WTC11 (cell line): ENCODE measurements at regions not wholly inside any gene's neighbourhood (a gene's known extent, or its start where the extent isn't known, plus 50 kb on each side); places are given as distances from the start of the nearest gene placed in this dataset.

Source experiments
- ATAC-seq: fragments of 200-7000 bp; cut with Tn5 transposase; 2 replicates; pipeline ENCODE4 v1.10.0; 2021; ENCODE audit warnings: mild to moderate bottlenecking, moderate library complexity
- CTCF ChIA-PET: fragments of 300-600 bp; sonication (Branson Sonifier 250); formaldehyde crosslinking; loops from one replicate; lab custom pipeline; 2021; ENCODE audit warnings: antibody characterized with exemption; lab: Charles Lee
- POLR2A ChIA-PET: fragments of 350-600 bp; sonication (Branson Sonifier 250); formaldehyde crosslinking; loops from one replicate; lab custom pipeline; 2021; ENCODE audit warnings: antibody characterized with exemption; lab: Charles Lee
- DNase-seq: peaks from one replicate; pipeline ENCODE4 v3.0.0; 2021; ENCODE audit warnings: low spot score
- H3K27ac Mint-ChIP-seq: 2 replicates; pipeline ENCODE4 v1.8.0; 2021; ENCODE audit warnings: mixed read lengths
- H3K27me3 Mint-ChIP-seq: 2 replicates; pipeline ENCODE4 v1.8.0; 2021; ENCODE audit warnings: low read depth, mild to moderate bottlenecking, moderate library complexity, mixed read lengths
- H3K36me3 Mint-ChIP-seq: 2 replicates; pipeline ENCODE4 v1.8.0; 2021; ENCODE audit warnings: mixed read lengths
- H3K4me1 Mint-ChIP-seq: 2 replicates; pipeline ENCODE4 v1.8.0; 2022; ENCODE audit warnings: mixed read lengths
- H3K4me3 Mint-ChIP-seq: 2 replicates; pipeline ENCODE4 v1.8.0; 2021; ENCODE audit warnings: mild to moderate bottlenecking, moderate library complexity, mixed read lengths
- H3K9me3 Mint-ChIP-seq: 2 replicates; pipeline ENCODE4 v1.8.0; 2021; ENCODE audit warnings: mixed read lengths
- ARID4B ChIP-seq: sonication (generic); formaldehyde crosslinking; IDR thresholded peaks from 2 replicates; pipeline ENCODE4 v1.8.0; 2023; ENCODE audit warnings: missing genetic modification reagents, mild to moderate bottlenecking, borderline replicate concordance
- ATF2 ChIP-seq: sonication (generic); formaldehyde crosslinking; IDR thresholded peaks from 2 replicates; pipeline ENCODE4 v1.8.1; 2022; ENCODE audit warnings: low read depth, missing genetic modification reagents, borderline replicate concordance
- CBFB ChIP-seq: sonication (generic); formaldehyde crosslinking; IDR thresholded peaks from 2 replicates; pipeline ENCODE4 v1.8.1; 2022; ENCODE audit warnings: mild to moderate bottlenecking, low read depth, missing genetic modification reagents
- ELF4 ChIP-seq: sonication (generic); formaldehyde crosslinking; IDR thresholded peaks from 2 replicates; pipeline ENCODE4 v1.8.1; 2022; ENCODE audit warnings: low read depth, mild to moderate bottlenecking, moderate library complexity, missing genetic modification reagents
- ETV6 ChIP-seq: sonication (generic); formaldehyde crosslinking; IDR thresholded peaks from 2 replicates; pipeline ENCODE4 v1.8.1; 2022; ENCODE audit warnings: mild to moderate bottlenecking, missing genetic modification reagents
- FOXJ3 ChIP-seq: sonication (generic); formaldehyde crosslinking; IDR thresholded peaks from 2 replicates; pipeline ENCODE4 v1.9.0; 2021; ENCODE audit warnings: missing genetic modification reagents, mild to moderate bottlenecking, borderline replicate concordance
- JAZF1 ChIP-seq: fragments of 250-450 bp; sonication (Bioruptor Pico); IDR thresholded peaks from 2 replicates; pipeline ENCODE4 v1.9.0; 2021; ENCODE audit warnings: moderate library complexity, mild to moderate bottlenecking, inconsistent platforms
- NFYB ChIP-seq: sonication (generic); formaldehyde crosslinking; conservative IDR thresholded peaks from 2 replicates; pipeline ENCODE4 v1.8.0; 2022; ENCODE audit warnings: low read depth, missing genetic modification reagents
- PRDM15 ChIP-seq: sonication (generic); formaldehyde crosslinking; IDR thresholded peaks from 2 replicates; pipeline ENCODE4 v1.8.0; 2022; ENCODE audit warnings: missing genetic modification reagents
- RORB ChIP-seq: fragments of 250-450 bp; sonication (Bioruptor Pico); IDR thresholded peaks from 2 replicates; pipeline ENCODE4 v1.9.0; 2021; ENCODE audit warnings: mild to moderate bottlenecking
- SMAD4 ChIP-seq: sonication (generic); formaldehyde crosslinking; IDR thresholded peaks from 2 replicates; pipeline ENCODE4 v1.8.0; 2022; ENCODE audit warnings: mild to moderate bottlenecking, missing genetic modification reagents
- TCF7 ChIP-seq: sonication (generic); formaldehyde crosslinking; IDR thresholded peaks from 2 replicates; pipeline ENCODE4 v1.8.0; 2022; ENCODE audit warnings: mild to moderate bottlenecking, low read depth, missing genetic modification reagents, moderate library complexity
- USF2 ChIP-seq: sonication (generic); formaldehyde crosslinking; IDR thresholded peaks from 2 replicates; pipeline ENCODE4 v1.8.1; 2023; ENCODE audit warnings: mild to moderate bottlenecking, missing genetic modification reagents, moderate library complexity
- ZBTB21 ChIP-seq: sonication (generic); formaldehyde crosslinking; IDR thresholded peaks from 2 replicates; pipeline ENCODE4 v1.8.1; 2023; ENCODE audit warnings: mild to moderate bottlenecking, missing genetic modification reagents, borderline replicate concordance
- ZMAT4 ChIP-seq: fragments of 250-450 bp; sonication (Bioruptor Pico); IDR thresholded peaks from 2 replicates; pipeline ENCODE4 v1.9.0; 2021; ENCODE audit warnings: mild to moderate bottlenecking
- ZNF138 ChIP-seq: sonication (generic); formaldehyde crosslinking; conservative IDR thresholded peaks from 2 replicates; pipeline ENCODE4 v1.8.1; 2022; ENCODE audit warnings: mild to moderate bottlenecking, moderate library complexity, missing genetic modification reagents
- ZNF219 ChIP-seq: sonication (generic); formaldehyde crosslinking; IDR thresholded peaks from 2 replicates; pipeline ENCODE4 v1.8.0; 2023; ENCODE audit warnings: missing genetic modification reagents, mild to moderate bottlenecking, borderline replicate concordance
- ZNF281 ChIP-seq: sonication (generic); formaldehyde crosslinking; IDR thresholded peaks from 2 replicates; pipeline ENCODE4 v1.8.0; 2023; ENCODE audit warnings: mild to moderate bottlenecking, missing genetic modification reagents
- ZNF317 ChIP-seq: sonication (generic); formaldehyde crosslinking; IDR thresholded peaks from 2 replicates; pipeline ENCODE4 v1.8.1; 2023; ENCODE audit warnings: low read depth, mild to moderate bottlenecking, moderate library complexity, missing genetic modification reagents, borderline replicate concordance

GRCh38 chr11:31981457-31981856 is 109.4 kb upstream of the RCN1 start (continued):
- TF ChIP-seq ATF2 (CRISPR knock-in tag) (no peak), FOXJ3 (CRISPR knock-in tag) (no peak), ZBTB21 (CRISPR knock-in tag) (no peak), TCF7 (CRISPR knock-in tag) (no peak), USF2 (CRISPR knock-in tag) (no peak), CBFB (CRISPR knock-in tag) (no peak), ZNF317 (CRISPR knock-in tag) (no peak)

- CTCF ChIA-PET, result interaction anchor here (0.7 to 2.4 kb wide), 3 partner anchors 19 to 30 kb away, joined by 3 to 7 read pairs (median 6); no protein-coding TSS in a partner anchor
- DNase-seq (no peak), ATAC-seq (no peak; the same call in 1 of the 2 replicates)
- Mint-ChIP-seq H3K9me3 (peaks cover 11% of the 10 kb centered on the region), H3K4me3 (no peak overlapping the region), H3K27ac (no peak overlapping the region), H3K36me3 (no peaks in the 10 kb centered on the region), H3K4me1 (peaks cover 6% of the 10 kb centered on the region), H3K27me3 (peaks cover 4% of the 10 kb centered on the region)
- TF ChIP-seq ETV6, result no peak
- no peak for TF ChIP-seq ZNF138 (CRISPR knock-in tag)
- no peak for TF ChIP-seq ARID4B (CRISPR knock-in tag)
- no peak for TF ChIP-seq PRDM15 (CRISPR knock-in tag)
- TF ChIP-seq ZNF281 (CRISPR knock-in tag), result no peak
- no peak for TF ChIP-seq NFYB (CRISPR knock-in tag)
- TF ChIP-seq JAZF1 (CRISPR knock-in tag), result no peak
- TF ChIP-seq SMAD4 (CRISPR knock-in tag), result no peak
- no peak for TF ChIP-seq ZMAT4 (CRISPR knock-in tag)
- TF ChIP-seq RORB, result no peak
- TF ChIP-seq ZNF219, result no peak
- TF ChIP-seq ELF4 (CRISPR knock-in tag), result no peak
- POLR2A ChIA-PET, result no interaction called here
Measured at GRCh38 chr11:31977343-31977742, 113.5 kb upstream of the RCN1 start.
